ENCODE measurements at regions not wholly inside any gene's neighbourhood (a gene's known extent, or its start where the extent isn't known, plus 50 kb on each side); places are given as distances from the start of the nearest gene placed in this dataset.
"Not testable (repeated sequence)": the region's sequence is repeated elsewhere in the genome, so short reads cannot be mapped to it uniquely, and the experiment has no call there.

GRCh38 chr2:14752295-14752694, 119.8 kb downstream of the LRATD1 start:
- DNase-seq (ENCODE audit: low read depth, low spot score) = no peak

- DNase-seq (ENCODE audit: low read depth, low spot score) = no peak
These were observed 123.6 kb downstream of the LRATD1 start for GRCh38 chr2:14756122-14756541.

- DNase-seq (ENCODE audit: low read depth, low spot score) = no peak
These were observed 124.6 kb downstream of the LRATD1 start for GRCh38 chr2:14756981-14757657.

GRCh38 chr2:14759082-14759481, 126.6 kb downstream of the LRATD1 start:
- no peak for DNase-seq (ENCODE audit: low read depth, low spot score)

GRCh38 chr2:14760169-14760568, 127.7 kb downstream of the LRATD1 start:
- no peak for DNase-seq (ENCODE audit: low read depth, low spot score)

GRCh38 chr2:14761118-14761517, 128.6 kb downstream of the LRATD1 start:
- no peak for DNase-seq (ENCODE audit: low read depth, low spot score)

GRCh38 chr2:14773696-14774095, 141.2 kb downstream of the LRATD1 start:
- no peak for DNase-seq (ENCODE audit: low read depth, low spot score)

GRCh38 chr2:14774436-14774968, 142.0 kb downstream of the LRATD1 start:
- DNase-seq (ENCODE audit: low read depth, low spot score) = no peak

GRCh38 chr2:14776216-14776615, 143.7 kb downstream of the LRATD1 start:
- DNase-seq (ENCODE audit: low read depth, low spot score) = no peak

GRCh38 chr2:14778015-14778414, 145.5 kb downstream of the LRATD1 start:
- no peak for DNase-seq (ENCODE audit: low read depth, low spot score)

- no peak for DNase-seq (ENCODE audit: low read depth, low spot score)
These were observed 146.7 kb downstream of the LRATD1 start for GRCh38 chr2:14779252-14779651.

GRCh38 chr2:14781142-14781541, 148.6 kb downstream of the LRATD1 start:
- no peak for DNase-seq (ENCODE audit: low read depth, low spot score)

GRCh38 chr2:14788814-14789213, 156.3 kb downstream of the LRATD1 start:
- DNase-seq (ENCODE audit: low read depth, low spot score) = not testable (repeated sequence)

GRCh38 chr2:14790041-14790640, 157.6 kb downstream of the LRATD1 start:
- DNase-seq (ENCODE audit: low read depth, low spot score) = no peak

- no peak for DNase-seq (ENCODE audit: low read depth, low spot score)
These were observed 171.5 kb downstream of the LRATD1 start for GRCh38 chr2:14803994-14804393.

- DNase-seq (ENCODE audit: low read depth, low spot score) = no peak
These were observed 172.4 kb downstream of the LRATD1 start for GRCh38 chr2:14804902-14805301.

- DNase-seq (ENCODE audit: low read depth, low spot score) = no peak
These were observed 174.1 kb downstream of the LRATD1 start for GRCh38 chr2:14806613-14807012.

GRCh38 chr2:14815201-14815600, 182.7 kb downstream of the LRATD1 start:
- DNase-seq (ENCODE audit: low read depth, low spot score) = no peak

GRCh38 chr2:14816069-14817060, 183.8 kb downstream of the LRATD1 start:
- DNase-seq (ENCODE audit: low read depth, low spot score) = no peak

GRCh38 chr2:14817848-14818247, 185.3 kb downstream of the LRATD1 start:
- DNase-seq (ENCODE audit: low read depth, low spot score) = no peak

GRCh38 chr2:14826518-14826917, 194.0 kb downstream of the LRATD1 start:
- DNase-seq (ENCODE audit: low read depth, low spot score) = no peak

Data from iPS DF 19.7 (cell line).